GM23338 (cell line): ENCODE measurements at regions not wholly inside any gene's neighbourhood (a gene's known extent, or its start where the extent isn't known, plus 50 kb on each side); places are given as distances from the start of the nearest gene placed in this dataset.

Experiments used
- ATAC-seq: fragments of 200-7000 bp; cut with Tn5 transposase; 3 replicates; pipeline ENCODE4 v1.9.1; 2020
- DNase-seq: peaks from one replicate; pipeline ENCODE4 v3.0.0-alpha.2; 2015; ENCODE audit warnings: low spot score
- H2AFZ ChIP-seq: fragments of 200-600 bp; sonication (generic); 2 replicates; pipeline ENCODE4 v1.8.0; 2016; ENCODE audit warnings: antibody characterized with exemption, mild to moderate bottlenecking, moderate library complexity
- H3F3A ChIP-seq: fragments of 200-600 bp; sonication (generic); replicated peaks from 2 replicates; pipeline ENCODE4 v1.8.0; 2017; ENCODE audit warnings: antibody characterized with exemption, mixed run types, low read depth
- H3K27ac ChIP-seq: fragments of 200-600 bp; sonication (generic); 2 replicates; pipeline ENCODE4 v1.6.1; 2016; ENCODE audit warnings: low read depth
- H3K27me3 ChIP-seq: fragments of 200-600 bp; sonication (generic); 2 replicates; pipeline ENCODE4 v1.8.0; 2016; ENCODE audit warnings: mild to moderate bottlenecking, mixed run types, moderate library complexity; ENCODE audit not compliant: insufficient read depth
- H3K36me3 ChIP-seq: fragments of 200-600 bp; sonication (generic); 2 replicates; pipeline ENCODE4 v1.8.0; 2016; ENCODE audit warnings: mild to moderate bottlenecking; ENCODE audit not compliant: insufficient read depth
- H3K4me1 ChIP-seq: fragments of 200-600 bp; sonication (generic); 2 replicates; pipeline ENCODE4 v1.8.0; 2016; ENCODE audit warnings: mild to moderate bottlenecking, moderate library complexity; ENCODE audit not compliant: insufficient read depth
- H3K4me2 ChIP-seq: fragments of 200-600 bp; sonication (generic); 2 replicates; pipeline ENCODE4 v1.7.1; 2017; ENCODE audit warnings: mixed run types
- H3K4me3 ChIP-seq: fragments of 200-600 bp; sonication (generic); 2 replicates; pipeline ENCODE4 v1.6.1; 2016; ENCODE audit warnings: mixed run types
- H3K79me2 ChIP-seq: fragments of 200-600 bp; sonication (generic); replicated peaks from 2 replicates; pipeline ENCODE4 v1.8.0; 2017; ENCODE audit warnings: mild to moderate bottlenecking; ENCODE audit not compliant: insufficient read depth
- H3K9me2 ChIP-seq: fragments of 200-600 bp; sonication (generic); 2 replicates; pipeline ENCODE4 v1.8.0; 2017; ENCODE audit not compliant: insufficient read depth
- H4K20me1 ChIP-seq: fragments of 200-600 bp; sonication (generic); replicated peaks from 2 replicates; pipeline ENCODE4 v1.8.0; 2017; ENCODE audit warnings: mild to moderate bottlenecking; ENCODE audit not compliant: insufficient read depth
- H3K27ac Mint-ChIP-seq: 2 replicates; pipeline ENCODE4 v1.8.0; 2020; ENCODE audit warnings: inconsistent platforms, mild to moderate bottlenecking, moderate library complexity, mixed read lengths
- H3K27me3 Mint-ChIP-seq: 3 replicates; pipeline ENCODE4 v1.8.0; 2022; ENCODE audit warnings: low read depth, mild to moderate bottlenecking, moderate library complexity, mixed read lengths, inconsistent platforms; ENCODE audit not compliant: insufficient read depth, poor library complexity
- H3K36me3 Mint-ChIP-seq: 3 replicates; pipeline ENCODE4 v1.8.0; 2021; ENCODE audit warnings: low read depth, mild to moderate bottlenecking, inconsistent platforms, moderate library complexity, mixed read lengths
- H3K4me1 Mint-ChIP-seq: 3 replicates; pipeline ENCODE4 v1.8.0; 2020; ENCODE audit warnings: mild to moderate bottlenecking, inconsistent platforms, mixed read lengths
- H3K4me3 Mint-ChIP-seq: 3 replicates; pipeline ENCODE4 v1.8.0; 2021; ENCODE audit warnings: moderate library complexity, mild to moderate bottlenecking, inconsistent platforms, mixed read lengths
- H3K9me3 Mint-ChIP-seq: 3 replicates; pipeline ENCODE4 v1.8.0; 2020; ENCODE audit warnings: moderate library complexity, mild to moderate bottlenecking, inconsistent platforms, mixed read lengths
- CREB1 ChIP-seq: fragments of 250-450 bp; sonication (Bioruptor Pico); IDR thresholded peaks from 2 replicates; pipeline ENCODE4 v1.5.0; 2020; ENCODE audit warnings: low read depth, mild to moderate bottlenecking, moderate library complexity
- EZH2 ChIP-seq: fragments of 200-600 bp; sonication (generic); IDR thresholded peaks from one replicate; pipeline ENCODE4 v1.8.0; 2017; ENCODE audit warnings: antibody characterized with exemption, mild to moderate bottlenecking, low read depth; ENCODE audit not compliant: unreplicated experiment
- EZH2phosphoT487 ChIP-seq: fragments of 200-600 bp; sonication (generic); IDR thresholded peaks from one replicate; pipeline ENCODE4 v1.8.1; 2018; ENCODE audit warnings: antibody characterized with exemption; ENCODE audit not compliant: unreplicated experiment
- JUNB ChIP-seq: IDR thresholded peaks from one replicate; pipeline ENCODE4 v1.6.1; 2016; ENCODE audit warnings: antibody characterized with exemption; ENCODE audit not compliant: unreplicated experiment
- NANOG ChIP-seq: IDR thresholded peaks from 2 replicates; pipeline ENCODE4 v1.6.1; 2016; ENCODE audit warnings: antibody characterized with exemption, borderline replicate concordance
- POLR2AphosphoS5 ChIP-seq: IDR thresholded peaks from 2 replicates; pipeline ENCODE4 v1.6.1; 2016; ENCODE audit warnings: antibody characterized with exemption, low read depth
- STAT1 ChIP-seq: IDR thresholded peaks from one replicate; pipeline ENCODE4 v1.6.1; 2016; ENCODE audit warnings: antibody characterized with exemption; ENCODE audit not compliant: unreplicated experiment
- ZNF114 ChIP-seq: fragments of 250-450 bp; sonication (Bioruptor Pico); IDR thresholded peaks from 2 replicates; pipeline ENCODE4 v1.5.0; 2020; ENCODE audit warnings: mild to moderate bottlenecking, moderate library complexity
- ZNF331 ChIP-seq: fragments of 250-450 bp; sonication (Bioruptor Pico); IDR thresholded peaks from 2 replicates; pipeline ENCODE4 v1.5.0; 2020; ENCODE audit warnings: low read depth, mild to moderate bottlenecking, moderate library complexity
- TF ChIP-seq, protein P1 (sequence below), 2 experiments: fragments of 200-600 bp in 1 of 2; sonication (generic) in 1 of 2; conservative IDR thresholded peaks; 2 replicates each; pipeline versions ENCODE4 v1.5.1 to v1.6.1; 2016 to 2017; ENCODE audit warnings: antibody characterized with exemption in 2 of 2, low read depth in 2 of 2, mild to moderate bottlenecking in 2 of 2, moderate library complexity in 1 of 2
- TF ChIP-seq, protein P2 (sequence below): IDR thresholded peaks from one replicate; pipeline ENCODE4 v1.6.1; 2018; ENCODE audit warnings: antibody characterized with exemption; ENCODE audit not compliant: unreplicated experiment
- TF ChIP-seq, protein P3 (sequence below): IDR thresholded peaks from 2 replicates; pipeline ENCODE4 v1.6.1; 2016; ENCODE audit warnings: antibody characterized with exemption
- TF ChIP-seq, protein P4 (sequence below): fragments of 250-450 bp; sonication (Bioruptor Pico); IDR thresholded peaks from 2 replicates; pipeline ENCODE4 v1.5.0; 2020; ENCODE audit warnings: mild to moderate bottlenecking, moderate library complexity

DNA sequence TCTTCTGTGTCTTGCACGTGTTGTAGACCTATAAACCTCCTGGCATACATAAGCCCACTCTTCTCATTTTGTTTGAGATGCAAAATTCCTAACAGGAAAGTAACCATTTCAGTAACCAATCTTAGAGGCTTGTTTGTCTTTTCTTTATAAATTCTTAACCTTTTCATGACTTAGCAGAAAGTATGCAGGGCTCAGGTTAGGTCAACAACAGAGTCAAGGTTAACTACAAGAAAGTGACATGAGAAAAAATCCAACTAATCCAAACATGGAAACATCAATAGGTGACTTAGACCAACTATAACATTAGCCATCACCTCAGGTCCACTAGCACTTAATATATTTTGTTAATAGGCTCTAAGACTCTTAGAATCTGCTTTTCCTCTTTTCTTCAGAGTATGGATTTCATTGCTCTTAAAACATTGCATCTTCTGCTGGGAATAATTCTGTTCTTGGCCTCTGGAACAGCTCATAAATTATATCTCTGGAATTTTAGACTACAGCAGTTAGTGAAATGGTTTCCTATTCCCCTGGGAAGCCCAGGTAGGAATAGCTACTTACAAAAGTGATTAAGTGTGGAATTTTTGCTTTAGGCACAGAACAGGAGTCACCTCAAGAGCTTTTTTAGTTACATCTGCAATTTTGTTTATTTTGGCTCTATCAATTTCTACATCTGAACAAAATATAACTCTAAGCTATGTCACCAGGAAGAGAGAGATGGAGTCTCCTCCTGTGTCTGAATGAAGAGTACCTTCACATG lies 155.3 kb upstream of the ANKRD55 start:
- Histone ChIP-seq H3K4me2 (no peak overlapping the region), H3K27ac (no peak overlapping the region), H3K79me2 (no peaks in the 10 kb centered on the region), H4K20me1 (no peaks in the 10 kb centered on the region), H3K9me2 (0 out of 2 replicates have a peak, but pooled peaks cover 2% of the 10 kb centered on the region), H3F3A (no peaks in the 10 kb centered on the region), H3K36me3 (no peaks in the 10 kb centered on the region), H2AFZ (no peak overlapping the region), H3K27me3 (no peaks in the 10 kb centered on the region), H3K4me1 (no peaks in the 10 kb centered on the region), H3K4me3 (no peak overlapping the region)
- Mint-ChIP-seq H3K4me3 (no peak overlapping the region), H3K27ac (no peak overlapping the region), H3K36me3 (no peaks in the 10 kb centered on the region), H3K27me3 (no peaks in the 10 kb centered on the region), H3K4me1 (no peaks in the 10 kb centered on the region), H3K9me3 (peaks cover 13% of the 10 kb centered on the region; the same call in 2 of the 3 replicates)
- no peak for DNase-seq
- ATAC-seq = no peak
- TF ChIP-seq ZNF114 (CRISPR knock-in tag) (no peak), EZH2phosphoT487 (no peak), STAT1 (no peak), NANOG (no peak), POLR2AphosphoS5 (no peak), ZNF331 (CRISPR knock-in tag) (no peak), CREB1 (CRISPR knock-in tag) (no peak), JUNB (no peak), EZH2 (no peak)
- TF ChIP-seq, protein P1, sequence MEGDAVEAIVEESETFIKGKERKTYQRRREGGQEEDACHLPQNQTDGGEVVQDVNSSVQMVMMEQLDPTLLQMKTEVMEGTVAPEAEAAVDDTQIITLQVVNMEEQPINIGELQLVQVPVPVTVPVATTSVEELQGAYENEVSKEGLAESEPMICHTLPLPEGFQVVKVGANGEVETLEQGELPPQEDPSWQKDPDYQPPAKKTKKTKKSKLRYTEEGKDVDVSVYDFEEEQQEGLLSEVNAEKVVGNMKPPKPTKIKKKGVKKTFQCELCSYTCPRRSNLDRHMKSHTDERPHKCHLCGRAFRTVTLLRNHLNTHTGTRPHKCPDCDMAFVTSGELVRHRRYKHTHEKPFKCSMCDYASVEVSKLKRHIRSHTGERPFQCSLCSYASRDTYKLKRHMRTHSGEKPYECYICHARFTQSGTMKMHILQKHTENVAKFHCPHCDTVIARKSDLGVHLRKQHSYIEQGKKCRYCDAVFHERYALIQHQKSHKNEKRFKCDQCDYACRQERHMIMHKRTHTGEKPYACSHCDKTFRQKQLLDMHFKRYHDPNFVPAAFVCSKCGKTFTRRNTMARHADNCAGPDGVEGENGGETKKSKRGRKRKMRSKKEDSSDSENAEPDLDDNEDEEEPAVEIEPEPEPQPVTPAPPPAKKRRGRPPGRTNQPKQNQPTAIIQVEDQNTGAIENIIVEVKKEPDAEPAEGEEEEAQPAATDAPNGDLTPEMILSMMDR (conservative IDR thresholded peaks at IDR 0.05; ENCODE audit: low read depth in 2 of 2) = no peak
- TF ChIP-seq, protein P2, sequence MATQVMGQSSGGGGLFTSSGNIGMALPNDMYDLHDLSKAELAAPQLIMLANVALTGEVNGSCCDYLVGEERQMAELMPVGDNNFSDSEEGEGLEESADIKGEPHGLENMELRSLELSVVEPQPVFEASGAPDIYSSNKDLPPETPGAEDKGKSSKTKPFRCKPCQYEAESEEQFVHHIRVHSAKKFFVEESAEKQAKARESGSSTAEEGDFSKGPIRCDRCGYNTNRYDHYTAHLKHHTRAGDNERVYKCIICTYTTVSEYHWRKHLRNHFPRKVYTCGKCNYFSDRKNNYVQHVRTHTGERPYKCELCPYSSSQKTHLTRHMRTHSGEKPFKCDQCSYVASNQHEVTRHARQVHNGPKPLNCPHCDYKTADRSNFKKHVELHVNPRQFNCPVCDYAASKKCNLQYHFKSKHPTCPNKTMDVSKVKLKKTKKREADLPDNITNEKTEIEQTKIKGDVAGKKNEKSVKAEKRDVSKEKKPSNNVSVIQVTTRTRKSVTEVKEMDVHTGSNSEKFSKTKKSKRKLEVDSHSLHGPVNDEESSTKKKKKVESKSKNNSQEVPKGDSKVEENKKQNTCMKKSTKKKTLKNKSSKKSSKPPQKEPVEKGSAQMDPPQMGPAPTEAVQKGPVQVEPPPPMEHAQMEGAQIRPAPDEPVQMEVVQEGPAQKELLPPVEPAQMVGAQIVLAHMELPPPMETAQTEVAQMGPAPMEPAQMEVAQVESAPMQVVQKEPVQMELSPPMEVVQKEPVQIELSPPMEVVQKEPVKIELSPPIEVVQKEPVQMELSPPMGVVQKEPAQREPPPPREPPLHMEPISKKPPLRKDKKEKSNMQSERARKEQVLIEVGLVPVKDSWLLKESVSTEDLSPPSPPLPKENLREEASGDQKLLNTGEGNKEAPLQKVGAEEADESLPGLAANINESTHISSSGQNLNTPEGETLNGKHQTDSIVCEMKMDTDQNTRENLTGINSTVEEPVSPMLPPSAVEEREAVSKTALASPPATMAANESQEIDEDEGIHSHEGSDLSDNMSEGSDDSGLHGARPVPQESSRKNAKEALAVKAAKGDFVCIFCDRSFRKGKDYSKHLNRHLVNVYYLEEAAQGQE = no peak
- TF ChIP-seq, protein P3, sequence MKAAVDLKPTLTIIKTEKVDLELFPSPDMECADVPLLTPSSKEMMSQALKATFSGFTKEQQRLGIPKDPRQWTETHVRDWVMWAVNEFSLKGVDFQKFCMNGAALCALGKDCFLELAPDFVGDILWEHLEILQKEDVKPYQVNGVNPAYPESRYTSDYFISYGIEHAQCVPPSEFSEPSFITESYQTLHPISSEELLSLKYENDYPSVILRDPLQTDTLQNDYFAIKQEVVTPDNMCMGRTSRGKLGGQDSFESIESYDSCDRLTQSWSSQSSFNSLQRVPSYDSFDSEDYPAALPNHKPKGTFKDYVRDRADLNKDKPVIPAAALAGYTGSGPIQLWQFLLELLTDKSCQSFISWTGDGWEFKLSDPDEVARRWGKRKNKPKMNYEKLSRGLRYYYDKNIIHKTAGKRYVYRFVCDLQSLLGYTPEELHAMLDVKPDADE = no peak
- TF ChIP-seq, protein P4, sequence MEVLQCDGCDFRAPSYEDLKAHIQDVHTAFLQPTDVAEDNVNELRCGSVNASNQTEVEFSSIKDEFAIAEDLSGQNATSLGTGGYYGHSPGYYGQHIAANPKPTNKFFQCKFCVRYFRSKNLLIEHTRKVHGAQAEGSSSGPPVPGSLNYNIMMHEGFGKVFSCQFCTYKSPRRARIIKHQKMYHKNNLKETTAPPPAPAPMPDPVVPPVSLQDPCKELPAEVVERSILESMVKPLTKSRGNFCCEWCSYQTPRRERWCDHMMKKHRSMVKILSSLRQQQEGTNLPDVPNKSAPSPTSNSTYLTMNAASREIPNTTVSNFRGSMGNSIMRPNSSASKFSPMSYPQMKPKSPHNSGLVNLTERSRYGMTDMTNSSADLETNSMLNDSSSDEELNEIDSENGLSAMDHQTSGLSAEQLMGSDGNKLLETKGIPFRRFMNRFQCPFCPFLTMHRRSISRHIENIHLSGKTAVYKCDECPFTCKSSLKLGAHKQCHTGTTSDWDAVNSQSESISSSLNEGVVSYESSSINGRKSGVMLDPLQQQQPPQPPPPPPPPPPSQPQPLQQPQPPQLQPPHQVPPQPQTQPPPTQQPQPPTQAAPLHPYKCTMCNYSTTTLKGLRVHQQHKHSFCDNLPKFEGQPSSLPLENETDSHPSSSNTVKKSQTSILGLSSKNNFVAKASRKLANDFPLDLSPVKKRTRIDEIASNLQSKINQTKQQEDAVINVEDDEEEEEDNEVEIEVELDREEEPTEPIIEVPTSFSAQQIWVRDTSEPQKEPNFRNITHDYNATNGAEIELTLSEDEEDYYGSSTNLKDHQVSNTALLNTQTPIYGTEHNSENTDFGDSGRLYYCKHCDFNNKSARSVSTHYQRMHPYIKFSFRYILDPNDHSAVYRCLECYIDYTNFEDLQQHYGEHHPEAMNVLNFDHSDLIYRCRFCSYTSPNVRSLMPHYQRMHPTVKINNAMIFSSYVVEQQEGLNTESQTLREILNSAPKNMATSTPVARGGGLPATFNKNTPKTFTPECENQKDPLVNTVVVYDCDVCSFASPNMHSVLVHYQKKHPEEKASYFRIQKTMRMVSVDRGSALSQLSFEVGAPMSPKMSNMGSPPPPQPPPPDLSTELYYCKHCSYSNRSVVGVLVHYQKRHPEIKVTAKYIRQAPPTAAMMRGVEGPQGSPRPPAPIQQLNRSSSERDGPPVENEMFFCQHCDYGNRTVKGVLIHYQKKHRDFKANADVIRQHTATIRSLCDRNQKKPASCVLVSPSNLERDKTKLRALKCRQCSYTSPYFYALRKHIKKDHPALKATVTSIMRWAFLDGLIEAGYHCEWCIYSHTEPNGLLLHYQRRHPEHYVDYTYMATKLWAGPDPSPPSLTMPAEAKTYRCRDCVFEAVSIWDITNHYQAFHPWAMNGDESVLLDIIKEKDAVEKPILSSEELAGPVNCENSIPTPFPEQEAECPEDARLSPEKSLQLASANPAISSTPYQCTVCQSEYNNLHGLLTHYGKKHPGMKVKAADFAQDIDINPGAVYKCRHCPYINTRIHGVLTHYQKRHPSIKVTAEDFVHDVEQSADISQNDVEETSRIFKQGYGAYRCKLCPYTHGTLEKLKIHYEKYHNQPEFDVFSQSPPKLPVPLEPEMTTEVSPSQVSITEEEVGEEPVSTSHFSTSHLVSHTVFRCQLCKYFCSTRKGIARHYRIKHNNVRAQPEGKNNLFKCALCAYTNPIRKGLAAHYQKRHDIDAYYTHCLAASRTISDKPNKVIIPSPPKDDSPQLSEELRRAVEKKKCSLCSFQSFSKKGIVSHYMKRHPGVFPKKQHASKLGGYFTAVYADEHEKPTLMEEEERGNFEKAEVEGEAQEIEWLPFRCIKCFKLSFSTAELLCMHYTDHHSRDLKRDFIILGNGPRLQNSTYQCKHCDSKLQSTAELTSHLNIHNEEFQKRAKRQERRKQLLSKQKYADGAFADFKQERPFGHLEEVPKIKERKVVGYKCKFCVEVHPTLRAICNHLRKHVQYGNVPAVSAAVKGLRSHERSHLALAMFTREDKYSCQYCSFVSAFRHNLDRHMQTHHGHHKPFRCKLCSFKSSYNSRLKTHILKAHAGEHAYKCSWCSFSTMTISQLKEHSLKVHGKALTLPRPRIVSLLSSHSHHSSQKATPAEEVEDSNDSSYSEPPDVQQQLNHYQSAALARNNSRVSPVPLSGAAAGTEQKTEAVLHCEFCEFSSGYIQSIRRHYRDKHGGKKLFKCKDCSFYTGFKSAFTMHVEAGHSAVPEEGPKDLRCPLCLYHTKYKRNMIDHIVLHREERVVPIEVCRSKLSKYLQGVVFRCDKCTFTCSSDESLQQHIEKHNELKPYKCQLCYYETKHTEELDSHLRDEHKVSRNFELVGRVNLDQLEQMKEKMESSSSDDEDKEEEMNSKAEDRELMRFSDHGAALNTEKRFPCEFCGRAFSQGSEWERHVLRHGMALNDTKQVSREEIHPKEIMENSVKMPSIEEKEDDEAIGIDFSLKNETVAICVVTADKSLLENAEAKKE (CRISPR knock-in tag) = no peak
